ENCODE measurements at regions not wholly inside any gene's neighbourhood (a gene's known extent, or its start where the extent isn't known, plus 50 kb on each side); places are given as distances from the start of the nearest gene placed in this dataset.

DNA sequence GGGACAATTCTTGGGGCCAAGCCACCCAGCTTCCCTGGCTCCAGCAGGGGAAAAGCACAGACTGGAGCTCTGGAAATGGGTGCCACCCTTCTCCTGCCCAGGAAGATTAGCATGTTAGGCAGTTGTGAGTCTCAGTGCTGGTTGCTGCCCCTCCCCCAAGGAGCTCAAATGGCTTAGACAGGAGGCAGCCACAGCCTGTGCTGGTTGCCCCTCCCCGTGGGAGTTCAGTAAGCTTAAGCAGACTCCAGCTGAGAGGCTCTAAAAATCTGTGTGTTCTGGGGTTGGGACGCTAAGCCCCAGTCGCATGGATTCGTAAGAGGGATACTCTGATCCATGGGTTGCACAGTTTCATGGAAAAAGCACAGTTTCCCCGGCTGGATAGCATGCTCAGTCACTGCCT, 92.7 kb upstream of the NDST3 start:
- H4K20me1 ChIP-seq (ENCODE audit: insufficient read depth) = no peaks in the 10 kb centered on the region
- H3K4me1 ChIP-seq (ENCODE audit: low read depth, poor library complexity, severe bottlenecking) = no peaks in the 10 kb centered on the region
- H3K27me3 ChIP-seq (ENCODE audit: insufficient read depth, low read depth) = no peaks in the 10 kb centered on the region
- no peak overlapping the region for H3K4me2 ChIP-seq
- no peak overlapping the region for H3K9ac ChIP-seq
- no peaks in the 10 kb centered on the region for H3K36me3 ChIP-seq (ENCODE audit: insufficient read depth)
- H3K27ac ChIP-seq = no peak overlapping the region
- TF ChIP-seq, protein P1, sequence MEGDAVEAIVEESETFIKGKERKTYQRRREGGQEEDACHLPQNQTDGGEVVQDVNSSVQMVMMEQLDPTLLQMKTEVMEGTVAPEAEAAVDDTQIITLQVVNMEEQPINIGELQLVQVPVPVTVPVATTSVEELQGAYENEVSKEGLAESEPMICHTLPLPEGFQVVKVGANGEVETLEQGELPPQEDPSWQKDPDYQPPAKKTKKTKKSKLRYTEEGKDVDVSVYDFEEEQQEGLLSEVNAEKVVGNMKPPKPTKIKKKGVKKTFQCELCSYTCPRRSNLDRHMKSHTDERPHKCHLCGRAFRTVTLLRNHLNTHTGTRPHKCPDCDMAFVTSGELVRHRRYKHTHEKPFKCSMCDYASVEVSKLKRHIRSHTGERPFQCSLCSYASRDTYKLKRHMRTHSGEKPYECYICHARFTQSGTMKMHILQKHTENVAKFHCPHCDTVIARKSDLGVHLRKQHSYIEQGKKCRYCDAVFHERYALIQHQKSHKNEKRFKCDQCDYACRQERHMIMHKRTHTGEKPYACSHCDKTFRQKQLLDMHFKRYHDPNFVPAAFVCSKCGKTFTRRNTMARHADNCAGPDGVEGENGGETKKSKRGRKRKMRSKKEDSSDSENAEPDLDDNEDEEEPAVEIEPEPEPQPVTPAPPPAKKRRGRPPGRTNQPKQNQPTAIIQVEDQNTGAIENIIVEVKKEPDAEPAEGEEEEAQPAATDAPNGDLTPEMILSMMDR (conservative IDR thresholded peaks at IDR 0.05; ENCODE audit: low read depth, low read length) = no peak
- H3K4me3 ChIP-seq (IDR thresholded peaks at IDR 0.05; ENCODE audit: insufficient read depth, low read depth, low read length) = no peak overlapping the region
- H2AFZ ChIP-seq (ENCODE audit: low read depth) = no peak overlapping the region
- H3K79me2 ChIP-seq (ENCODE audit: insufficient read depth, low read depth) = no peaks in the 10 kb centered on the region

GRCh38 chr4:117949621-117950020, 84.7 kb upstream of the NDST3 start:
- Histone ChIP-seq H3K4me2 (no peak overlapping the region), H3K4me3 (IDR thresholded peaks at IDR 0.05; ENCODE audit: insufficient read depth, low read depth, low read length) (no peak overlapping the region), H2AFZ (ENCODE audit: low read depth) (no peak overlapping the region), H3K36me3 (ENCODE audit: insufficient read depth) (no peaks in the 10 kb centered on the region), H3K9ac (no peak overlapping the region), H3K79me2 (ENCODE audit: insufficient read depth, low read depth) (no peaks in the 10 kb centered on the region), H3K27ac (no peak overlapping the region), H4K20me1 (ENCODE audit: insufficient read depth) (no peaks in the 10 kb centered on the region), H3K27me3 (ENCODE audit: insufficient read depth, low read depth) (no peaks in the 10 kb centered on the region), H3K4me1 (ENCODE audit: low read depth, poor library complexity, severe bottlenecking) (no peaks in the 10 kb centered on the region)
- TF ChIP-seq, protein P1 (conservative IDR thresholded peaks at IDR 0.05; ENCODE audit: low read depth, low read length) = no peak

- H3K4me1 ChIP-seq (ENCODE audit: low read depth, poor library complexity, severe bottlenecking) = no peaks in the 10 kb centered on the region
- H3K27ac ChIP-seq = no peak overlapping the region
- no peaks in the 10 kb centered on the region for H3K27me3 ChIP-seq (ENCODE audit: insufficient read depth, low read depth)
- H3K79me2 ChIP-seq (ENCODE audit: insufficient read depth, low read depth) = no peaks in the 10 kb centered on the region
- no peak overlapping the region for H3K4me3 ChIP-seq (IDR thresholded peaks at IDR 0.05; ENCODE audit: insufficient read depth, low read depth, low read length)
- H3K36me3 ChIP-seq (ENCODE audit: insufficient read depth) = no peaks in the 10 kb centered on the region
- no peak overlapping the region for H3K9ac ChIP-seq
- H3K4me2 ChIP-seq = no peak overlapping the region
- no peaks in the 10 kb centered on the region for H4K20me1 ChIP-seq (ENCODE audit: insufficient read depth)
- H2AFZ ChIP-seq (ENCODE audit: low read depth) = no peak overlapping the region
- TF ChIP-seq, protein P1 (conservative IDR thresholded peaks at IDR 0.05; ENCODE audit: low read depth, low read length) = no peak
These were observed 76.7 kb upstream of the NDST3 start for GRCh38 chr4:117957571-117957970.

- no peak overlapping the region for H2AFZ ChIP-seq (ENCODE audit: low read depth)
- no peaks in the 10 kb centered on the region for H3K79me2 ChIP-seq (ENCODE audit: insufficient read depth, low read depth)
- H3K27ac ChIP-seq = no peak overlapping the region
These were observed 68.7 kb upstream of the NDST3 start for GRCh38 chr4:117965622-117966021.

More at GRCh38 chr4:117965622-117966021, 68.7 kb upstream of the NDST3 start:
- no peaks in the 10 kb centered on the region for H3K27me3 ChIP-seq (ENCODE audit: insufficient read depth, low read depth)
- TF ChIP-seq, protein P1 (conservative IDR thresholded peaks at IDR 0.05; ENCODE audit: low read depth, low read length) = no peak
- H3K4me2 ChIP-seq = no peak overlapping the region
- no peaks in the 10 kb centered on the region for H3K4me1 ChIP-seq (ENCODE audit: low read depth, poor library complexity, severe bottlenecking)
- H3K9ac ChIP-seq = no peak overlapping the region
- no peaks in the 10 kb centered on the region for H3K36me3 ChIP-seq (ENCODE audit: insufficient read depth)
- H4K20me1 ChIP-seq (ENCODE audit: insufficient read depth) = no peaks in the 10 kb centered on the region
- H3K4me3 ChIP-seq (IDR thresholded peaks at IDR 0.05; ENCODE audit: insufficient read depth, low read depth, low read length) = no peak overlapping the region

Measured in KMS-11 (cell line).